Endothelial cell (in vitro differentiated cells): ENCODE measurements at regions not wholly inside any gene's neighbourhood (a gene's known extent, or its start where the extent isn't known, plus 50 kb on each side); places are given as distances from the start of the nearest gene placed in this dataset.

Experiments
- DNase-seq: peaks from one replicate; pipeline ENCODE4 v3.0.0; 2021; ENCODE audit warnings: low spot score
- H3K27ac Mint-ChIP-seq: one replicate; pipeline ENCODE4 v1.8.0; 2021; ENCODE audit warnings: mixed read lengths, inconsistent platforms; ENCODE audit not compliant: unreplicated experiment
- H3K27me3 Mint-ChIP-seq: one replicate; pipeline ENCODE4 v1.8.0; 2021; ENCODE audit warnings: mild to moderate bottlenecking, moderate library complexity, mixed read lengths, inconsistent platforms; ENCODE audit not compliant: unreplicated experiment
- H3K36me3 Mint-ChIP-seq: one replicate; pipeline ENCODE4 v1.8.0; 2021; ENCODE audit warnings: mild to moderate bottlenecking, low read depth, mixed read lengths, inconsistent platforms; ENCODE audit not compliant: unreplicated experiment
- H3K4me1 Mint-ChIP-seq: one replicate; pipeline ENCODE4 v1.8.0; 2021; ENCODE audit warnings: mild to moderate bottlenecking, mixed read lengths, inconsistent platforms; ENCODE audit not compliant: unreplicated experiment
- H3K4me3 Mint-ChIP-seq: one replicate; pipeline ENCODE4 v1.8.0; 2021; ENCODE audit warnings: mild to moderate bottlenecking, mixed read lengths, inconsistent platforms; ENCODE audit not compliant: unreplicated experiment
- H3K9me3 Mint-ChIP-seq: one replicate; pipeline ENCODE4 v1.8.0; 2021; ENCODE audit warnings: mixed read lengths, inconsistent platforms; ENCODE audit not compliant: unreplicated experiment
- CTCF ChIP-seq: fragments of 200-600 bp; sonication (generic); IDR thresholded peaks from one replicate; pipeline ENCODE4 v1.5.0; 2021; ENCODE audit warnings: antibody characterized with exemption; ENCODE audit not compliant: unreplicated experiment

GRCh38 chr17:63268827-63269226, 177.3 kb downstream of the CYB561 start:
- Mint-ChIP-seq H3K27ac (no peak overlapping the region), H3K4me3 (no peak overlapping the region), H3K4me1 (no peaks in the 10 kb centered on the region), H3K36me3 (peaks cover 4% of the 10 kb centered on the region), H3K27me3 (peaks cover 1% of the 10 kb centered on the region), H3K9me3 (no peaks in the 10 kb centered on the region)
- no peak for DNase-seq
- no peak for TF ChIP-seq CTCF

- H3K4me1 Mint-ChIP-seq: no peaks in the 10 kb centered on the region
- H3K36me3 Mint-ChIP-seq: peaks cover 4% of the 10 kb centered on the region
- H3K9me3 Mint-ChIP-seq: no peaks in the 10 kb centered on the region
- H3K4me3 Mint-ChIP-seq: no peak overlapping the region
- no peak for DNase-seq
- no peak overlapping the region for H3K27ac Mint-ChIP-seq
- H3K27me3 Mint-ChIP-seq: peaks cover 1% of the 10 kb centered on the region
- TF ChIP-seq CTCF: no peak
Measured at GRCh38 chr17:63270610-63271009, 175.5 kb downstream of the CYB561 start.

DNA sequence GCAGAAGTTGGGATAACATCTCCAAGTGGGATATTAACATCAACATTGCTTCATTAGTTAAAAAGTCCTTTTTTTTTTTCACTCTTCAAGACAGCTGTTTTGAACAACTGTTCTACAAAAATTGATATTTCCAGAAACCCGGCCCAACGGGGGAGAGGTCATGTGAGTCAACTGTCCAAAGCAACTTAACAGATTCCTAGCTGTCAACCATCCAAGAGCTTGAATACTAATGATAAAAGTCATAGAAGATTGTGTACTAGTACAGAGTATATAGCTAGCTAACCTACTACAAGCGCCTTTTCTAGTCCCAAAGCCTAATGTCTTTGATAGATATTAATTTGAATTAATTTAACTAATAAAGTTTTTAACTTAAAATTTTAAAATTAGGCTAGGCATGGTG, 172.0 kb downstream of the CYB561 start:
- Mint-ChIP-seq H3K27me3 (peaks cover 1% of the 10 kb centered on the region), H3K4me3 (no peak overlapping the region), H3K4me1 (no peaks in the 10 kb centered on the region), H3K9me3 (no peaks in the 10 kb centered on the region), H3K36me3 (peaks cover 4% of the 10 kb centered on the region), H3K27ac (no peak overlapping the region)
- no peak for DNase-seq
- TF ChIP-seq CTCF: no peak

GRCh38 chr17:63275318-63275970, 170.7 kb downstream of the CYB561 start:
- no peak for TF ChIP-seq CTCF
- H3K4me1 Mint-ChIP-seq: no peaks in the 10 kb centered on the region
- no peak overlapping the region for H3K4me3 Mint-ChIP-seq
- H3K27ac Mint-ChIP-seq: no peak overlapping the region
- H3K36me3 Mint-ChIP-seq: peaks cover 4% of the 10 kb centered on the region
- peaks cover 1% of the 10 kb centered on the region for H3K27me3 Mint-ChIP-seq
- no peaks in the 10 kb centered on the region for H3K9me3 Mint-ChIP-seq
- no peak for DNase-seq

GRCh38 chr17:63275971-63276745, 169.9 kb downstream of the CYB561 start:
- Mint-ChIP-seq H3K27ac (no peak overlapping the region), H3K27me3 (no peaks in the 10 kb centered on the region)
- TF ChIP-seq CTCF: no peak

More at GRCh38 chr17:63275971-63276745, 169.9 kb downstream of the CYB561 start:
- Mint-ChIP-seq H3K4me1 (no peaks in the 10 kb centered on the region), H3K4me3 (no peak overlapping the region), H3K36me3 (peaks cover 4% of the 10 kb centered on the region), H3K9me3 (no peaks in the 10 kb centered on the region)
- DNase-seq: no peak
